ENCODE measurements at regions not wholly inside any gene's neighbourhood (a gene's known extent, or its start where the extent isn't known, plus 50 kb on each side); places are given as distances from the start of the nearest gene placed in this dataset.
"Not testable (repeated sequence)": the region's sequence is repeated elsewhere in the genome, so short reads cannot be mapped to it uniquely, and the experiment has no call there.

DNA sequence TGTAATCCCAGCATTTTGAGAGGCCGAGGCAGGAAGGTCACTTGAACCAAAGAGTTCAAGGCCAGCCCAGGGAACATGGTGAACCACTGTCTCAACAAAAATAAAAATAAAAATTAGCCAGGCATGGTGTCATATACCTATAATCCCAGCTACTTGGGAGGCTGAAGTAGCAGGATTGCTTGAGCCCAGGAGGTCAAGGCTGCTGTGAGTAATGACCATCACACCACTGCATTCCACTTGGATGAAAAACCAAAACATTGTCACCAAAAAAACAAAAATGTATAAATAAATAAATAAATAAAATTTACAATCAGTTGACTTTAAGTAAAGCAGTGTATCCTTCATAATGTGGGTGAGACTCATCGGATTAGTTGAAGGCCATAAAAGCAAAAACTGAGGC is 541.4 kb downstream of the CSNK1G3 start:
- no peak for DNase-seq

- DNase-seq = no peak
These were observed 540.2 kb downstream of the CSNK1G3 start for GRCh38 chr5:124052201-124052600.

DNA sequence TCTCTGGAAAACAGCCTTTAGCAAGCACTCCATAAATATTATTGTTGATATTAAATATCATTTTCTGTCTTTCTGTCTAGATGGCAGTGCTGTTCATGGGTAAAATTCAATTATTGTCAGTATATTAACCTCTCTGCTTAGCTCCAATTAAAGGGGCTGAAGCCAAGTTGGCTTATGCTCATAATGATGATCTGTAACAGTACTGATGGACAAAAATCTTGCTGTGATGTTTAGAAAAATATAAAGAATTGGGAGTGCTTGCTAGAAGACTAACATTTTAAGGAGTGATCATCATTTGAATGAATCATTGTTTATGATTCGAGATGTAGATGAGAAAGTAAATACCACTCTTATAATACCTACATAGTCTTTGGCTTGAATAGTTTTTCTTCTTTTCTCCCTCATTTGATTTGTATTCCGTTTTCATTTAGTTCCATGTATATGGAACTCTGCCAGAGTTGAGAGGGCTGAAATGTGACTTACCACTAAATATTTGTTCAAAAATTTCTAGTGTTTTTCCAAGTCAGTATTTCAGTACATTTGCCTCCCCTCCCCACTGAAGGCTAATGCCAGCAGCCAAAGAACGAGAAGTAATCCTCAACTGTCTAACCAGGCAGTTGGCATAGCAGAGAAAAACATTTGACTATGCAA is 538.3 kb downstream of the CSNK1G3 start:
- no peak for DNase-seq

DNA sequence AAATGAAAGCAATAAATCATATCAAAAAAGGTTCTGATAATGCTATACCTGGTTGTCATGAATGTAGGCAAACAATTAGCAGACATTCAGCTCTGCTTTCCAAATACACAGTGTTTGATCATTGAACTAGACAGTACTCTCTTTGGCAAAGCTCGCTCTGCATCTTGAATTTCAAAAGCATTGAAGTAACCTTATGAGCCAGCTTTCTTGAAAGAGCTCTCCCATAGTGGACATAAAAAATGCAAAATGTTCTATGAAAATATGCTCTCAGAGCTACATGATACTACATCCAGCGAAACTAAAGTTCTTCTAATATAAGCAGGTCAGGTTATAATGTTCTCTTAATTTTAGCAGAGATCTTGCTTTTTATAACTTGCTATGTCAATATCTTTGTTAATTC is 533.4 kb downstream of the CSNK1G3 start:
- no peak for DNase-seq

- no peak for DNase-seq
These were observed 532.6 kb downstream of the CSNK1G3 start for GRCh38 chr5:124044613-124045012.

DNA sequence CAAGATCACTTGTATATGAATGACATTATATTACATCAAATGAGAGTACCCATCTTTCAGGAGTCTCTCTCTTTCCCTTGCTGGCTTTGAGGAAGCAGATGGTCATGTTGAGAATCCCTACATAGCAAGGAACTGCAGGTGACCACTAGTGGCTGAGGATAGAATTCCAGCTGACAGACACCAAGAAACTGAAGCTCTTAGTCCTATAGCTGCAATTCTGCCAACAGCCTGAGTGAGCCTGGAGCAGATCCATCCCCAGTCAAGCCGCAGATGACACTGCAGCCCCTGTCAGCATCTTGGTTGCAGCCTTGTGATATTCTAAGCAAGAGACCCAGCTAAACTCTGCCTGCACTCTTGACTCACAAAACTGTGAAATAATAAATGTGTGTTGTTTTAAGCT is 531.5 kb downstream of the CSNK1G3 start:
- DNase-seq = no peak

GRCh38 chr5:124040799-124041198 is 528.8 kb downstream of the CSNK1G3 start:
- no peak for DNase-seq

DNA sequence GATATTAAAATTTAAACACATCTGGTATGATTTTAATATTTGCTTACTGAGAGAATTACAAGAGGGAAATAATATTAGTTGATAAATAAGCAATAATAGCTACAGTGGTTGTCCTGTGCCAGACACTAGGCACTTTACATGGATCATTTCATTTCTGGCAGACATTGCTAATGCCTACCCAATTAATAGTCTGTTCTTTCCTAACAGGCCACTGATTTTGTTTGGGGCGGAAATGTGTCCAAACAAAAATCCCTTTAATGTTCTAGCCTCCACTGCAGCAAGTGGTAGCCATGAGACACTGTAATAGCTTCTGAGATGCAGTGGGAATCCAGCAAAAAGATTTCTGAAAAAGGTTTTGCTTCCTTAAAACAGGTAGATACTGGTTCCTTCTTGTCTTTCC is 527.4 kb downstream of the CSNK1G3 start:
- no peak for DNase-seq

- DNase-seq = no peak
These were observed 524.8 kb downstream of the CSNK1G3 start for GRCh38 chr5:124036786-124037185.

GRCh38 chr5:124034963-124035362 is 523.0 kb downstream of the CSNK1G3 start:
- DNase-seq = no peak

DNA sequence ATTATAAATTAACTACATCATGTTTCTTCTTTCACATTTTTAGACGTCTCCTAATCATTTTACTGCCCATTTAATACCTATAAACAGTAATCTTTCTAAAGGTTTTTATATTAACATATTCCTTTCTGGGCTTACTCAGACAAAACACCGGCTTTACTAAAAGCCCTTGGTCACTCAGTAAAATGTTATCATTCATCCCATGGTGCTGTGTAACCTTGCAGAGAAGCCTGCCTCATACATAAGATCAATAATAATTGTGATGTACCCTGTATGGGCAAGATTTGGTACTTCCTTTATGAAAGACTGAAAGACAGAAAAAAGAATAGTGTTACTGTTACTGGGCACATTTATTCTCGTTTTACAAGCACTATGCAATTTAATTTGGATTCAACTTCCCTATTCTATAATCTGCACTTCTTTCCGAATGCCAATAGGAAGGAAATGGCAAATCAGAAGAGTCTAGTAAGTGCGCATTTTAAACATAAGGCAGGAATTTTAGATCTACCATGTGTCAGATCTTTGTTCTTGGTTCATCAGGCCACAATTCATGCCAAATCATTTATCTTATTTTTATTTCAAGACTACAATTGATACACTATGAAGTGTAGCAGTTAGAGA is 522.2 kb downstream of the CSNK1G3 start:
- DNase-seq = no peak

- no peak for DNase-seq
These were observed 518.1 kb downstream of the CSNK1G3 start for GRCh38 chr5:124030043-124030491.

DNA sequence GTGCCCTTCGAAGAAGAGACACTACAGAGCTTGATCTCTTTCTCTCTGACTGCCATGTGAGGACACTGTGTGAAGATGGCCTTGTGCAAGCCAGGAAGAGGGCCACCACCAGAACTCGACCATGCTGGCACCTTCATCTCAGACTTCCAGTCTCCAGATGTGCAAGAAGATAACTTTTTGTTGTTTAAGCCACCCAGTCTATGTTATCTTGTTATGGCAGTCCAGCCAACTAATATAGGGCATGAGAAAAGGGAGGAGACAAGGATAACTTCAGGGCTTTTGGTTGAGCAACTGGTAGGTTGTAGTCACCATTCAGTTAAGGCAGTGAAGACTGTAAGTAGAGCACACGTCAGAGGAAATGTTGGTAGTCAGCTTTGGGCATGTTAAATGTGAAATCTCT is 515.5 kb downstream of the CSNK1G3 start:
- no peak for DNase-seq

- DNase-seq = no peak
These were observed 513.4 kb downstream of the CSNK1G3 start for GRCh38 chr5:124025306-124025845.

DNA sequence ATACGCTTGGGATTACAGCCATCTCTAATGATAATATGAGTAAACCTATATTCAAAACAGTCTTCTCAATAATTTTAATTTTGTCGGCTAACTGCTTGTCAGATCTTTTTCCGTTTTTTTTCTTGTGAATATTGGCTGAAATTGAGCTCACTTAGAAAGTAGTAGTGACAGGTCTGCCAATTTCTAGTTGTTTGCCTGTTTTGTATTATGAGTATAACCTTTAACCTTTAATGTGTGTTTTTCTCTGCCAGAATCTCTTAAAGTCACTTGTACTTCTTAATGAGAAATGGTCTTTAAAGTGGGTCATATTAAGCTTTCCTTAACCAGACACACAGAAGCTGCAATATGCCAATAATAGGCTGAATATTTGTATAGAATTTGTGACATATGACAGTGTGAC is 511.0 kb downstream of the CSNK1G3 start:
- DNase-seq = no peak

DNA sequence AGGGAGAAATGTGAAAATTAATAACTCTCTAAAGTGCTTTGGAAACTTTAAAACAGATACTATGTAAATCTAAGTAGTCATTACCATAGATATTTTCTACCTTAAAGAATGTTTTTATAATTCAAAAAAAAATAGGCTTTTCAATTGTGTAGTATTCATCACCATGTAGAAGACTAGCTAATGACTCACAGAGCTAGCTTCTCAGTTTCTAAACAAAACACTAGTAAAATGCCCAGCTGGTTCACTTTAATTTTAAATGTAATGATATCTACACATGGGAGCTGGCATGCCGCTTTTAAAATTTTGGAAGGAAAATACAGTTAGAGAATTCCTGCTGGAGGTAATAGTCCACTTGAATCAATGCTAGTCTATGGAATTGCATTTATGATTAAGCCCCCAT is 509.8 kb downstream of the CSNK1G3 start:
- no peak for DNase-seq

DNA sequence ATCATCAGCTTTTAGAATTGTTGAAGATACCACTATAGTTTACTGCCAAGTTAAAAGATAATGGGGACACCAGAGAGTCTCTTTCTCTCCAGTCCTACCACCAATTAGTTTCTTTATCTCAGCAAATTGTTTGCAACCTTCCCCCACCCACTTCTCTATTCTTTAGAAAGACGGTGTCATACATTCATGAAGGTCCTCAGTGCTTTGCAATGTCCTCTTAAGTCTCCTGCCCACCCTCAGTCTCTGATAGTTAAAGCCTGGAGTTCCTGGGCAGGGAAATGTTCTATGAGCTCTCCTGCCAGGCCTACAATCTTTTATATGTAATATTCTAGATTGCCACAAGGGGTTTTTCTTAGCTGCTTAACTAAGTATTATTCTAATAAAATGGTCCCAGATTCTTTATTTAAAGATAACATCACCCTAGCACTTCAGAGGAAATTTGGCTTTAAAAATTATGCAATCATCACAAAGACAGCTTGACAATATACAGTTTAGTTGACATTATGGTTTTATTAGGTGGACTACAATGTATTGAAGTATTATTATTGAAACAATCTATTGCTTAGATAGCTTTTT is 509.2 kb downstream of the CSNK1G3 start:
- no peak for DNase-seq

- not testable (repeated sequence) for DNase-seq
These were observed 505.3 kb downstream of the CSNK1G3 start for GRCh38 chr5:124017321-124017720.

GRCh38 chr5:124007675-124008398 is 495.9 kb downstream of the CSNK1G3 start:
- DNase-seq = no peak

DNA sequence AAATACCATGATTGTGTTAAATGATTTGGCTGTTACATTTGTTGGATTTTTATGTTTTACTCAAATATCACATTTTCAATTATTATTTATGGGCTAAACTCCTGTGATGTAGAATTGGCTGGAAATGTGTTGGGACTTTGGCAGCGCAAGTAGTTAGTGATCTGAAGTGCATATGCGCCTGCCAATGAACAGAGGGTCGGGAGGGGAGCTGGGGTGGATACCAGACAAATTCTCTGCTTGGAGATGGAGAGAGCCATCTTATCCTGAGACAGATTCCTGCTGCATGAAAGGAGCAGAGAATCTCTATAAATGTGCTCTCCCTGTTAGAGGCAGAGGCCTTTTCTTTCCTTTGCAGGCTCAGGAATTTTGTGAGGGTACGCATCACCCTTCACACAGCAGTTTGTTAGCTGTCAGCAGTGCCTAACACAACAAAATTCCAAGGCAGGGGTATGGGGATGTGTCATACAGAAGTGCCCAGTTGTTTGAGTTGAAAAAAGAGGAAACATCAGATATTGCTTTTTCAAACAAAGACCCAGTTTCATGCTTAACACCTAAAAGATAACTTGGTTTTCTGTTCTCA is 489.1 kb downstream of the CSNK1G3 start:
- DNase-seq = no peak

- DNase-seq = no peak
These were observed 488.6 kb downstream of the CSNK1G3 start for GRCh38 chr5:124000538-124000937.

DNA sequence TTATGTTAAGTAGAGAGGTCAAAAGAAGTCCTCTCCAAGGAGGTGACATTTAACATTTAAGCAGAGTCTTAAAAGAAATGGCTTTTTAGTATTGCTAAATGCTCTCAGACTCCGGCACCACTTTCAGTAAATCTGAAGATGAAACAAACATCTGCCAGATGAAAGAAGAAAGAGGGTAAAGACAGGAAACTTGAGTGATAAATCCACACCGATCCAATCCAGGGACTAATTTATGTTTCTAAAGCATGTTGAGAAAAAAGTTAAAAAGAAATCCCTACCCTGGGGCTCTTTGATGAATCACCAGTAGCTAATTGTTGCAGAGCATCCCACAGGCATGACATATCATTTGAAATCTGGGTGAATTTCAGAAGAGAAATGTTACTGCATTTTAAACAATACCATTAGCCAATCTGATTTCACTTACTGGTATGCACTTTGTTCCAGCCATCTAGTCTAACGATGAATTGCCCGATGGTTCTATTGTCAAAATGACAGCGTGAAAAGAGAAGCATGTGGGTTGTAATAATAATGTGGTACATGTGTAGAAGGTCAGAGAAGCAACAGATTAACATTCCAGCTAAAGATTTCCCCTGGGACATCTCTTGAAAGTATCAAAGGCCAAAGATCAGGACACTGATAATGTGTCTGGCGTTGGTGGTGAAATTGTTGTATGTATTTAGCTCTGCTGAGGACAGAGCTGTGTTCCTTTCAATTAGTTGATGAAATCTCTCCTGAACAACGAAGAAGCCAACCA is 485.7 kb downstream of the CSNK1G3 start:
- DNase-seq = no peak

All from left hindlimb (tissue), 1 donor.